Spleen (tissue), 11 donors: ENCODE measurements at regions not wholly inside any gene's neighbourhood (a gene's known extent, or its start where the extent isn't known, plus 50 kb on each side); places are given as distances from the start of the nearest gene placed in this dataset.

ENCODE experiments used
- DNase-seq: peaks from one replicate; pipeline ENCODE4 v3.0.0-alpha.2; 2020
- H3K27ac ChIP-seq, 8 donors: fragments of 200-600 bp; sonication (generic) in 7 of 8; 1 replicate in 4 of 8; 2 replicates in 4 of 8; pipeline versions ENCODE4 v1.5.0 to v1.8.0; 2016 to 2021; ENCODE audit warnings: inconsistent platforms in 4 of 8, mild to moderate bottlenecking in 4 of 8, moderate library complexity in 1 of 8
- H3K27me3 ChIP-seq, 7 donors: fragments of 200-600 bp; sonication (generic) in 6 of 7; replicated peaks in 1 of 7; 1 replicate in 4 of 7; 2 replicates in 3 of 7; pipeline versions ENCODE4 v1.5.0 to v1.8.0; 2016 to 2021; ENCODE audit warnings: inconsistent platforms in 3 of 7, mild to moderate bottlenecking in 1 of 7
- H3K36me3 ChIP-seq, 6 donors: fragments of 200-600 bp; sonication (generic) in 5 of 6; 1 replicate in 4 of 6; 2 replicates in 2 of 6; pipeline versions ENCODE4 v1.5.0 to v1.8.0; 2016 to 2021; ENCODE audit warnings: inconsistent platforms in 2 of 6
- H3K4me1 ChIP-seq, 6 donors: fragments of 200-600 bp; sonication (generic) in 5 of 6; 1 replicate in 3 of 6; 2 replicates in 3 of 6; pipeline versions ENCODE4 v1.5.0 to v1.8.0; 2016 to 2021; ENCODE audit warnings: inconsistent platforms in 3 of 6
- H3K4me3 ChIP-seq, 8 donors: fragments of 200-600 bp; sonication (generic) in 7 of 8; 1 replicate in 4 of 8; 2 replicates in 4 of 8; pipeline versions ENCODE4 v1.5.0 to v1.8.0; 2016 to 2021; ENCODE audit warnings: inconsistent platforms in 4 of 8, mild to moderate bottlenecking in 4 of 8, moderate library complexity in 2 of 8
- H3K9me3 ChIP-seq, 8 donors: fragments of 200-600 bp; sonication (generic) in 7 of 8; 1 replicate in 4 of 8; 2 replicates in 4 of 8; pipeline versions ENCODE4 v1.5.0 to v1.8.0; 2016 to 2021; ENCODE audit warnings: inconsistent platforms in 4 of 8
- CTCF ChIP-seq, 11 experiments: fragments of 200-600 bp in 7 of 11; fragments of 450-650 bp in 4 of 11; sonication (generic) in 4 of 11; IDR thresholded peaks in 8 of 11; conservative IDR thresholded peaks in 3 of 11; 1 replicate in 7 of 11; 2 replicates in 4 of 11; pipeline versions ENCODE4 v1.4.0 to v1.8.0; 2016 to 2021; ENCODE audit warnings: antibody characterized with exemption in 11 of 11, inconsistent platforms in 4 of 11, mild to moderate bottlenecking in 1 of 11
- POLR2A ChIP-seq, 3 donors: fragments of 450-650 bp; IDR thresholded peaks; one replicate each; pipeline ENCODE4 v1.5.1; 2017; ENCODE audit warnings: antibody characterized with exemption in 3 of 3, mild to moderate bottlenecking in 1 of 3
- POLR2AphosphoS5 ChIP-seq, 3 donors: sonication (generic); formaldehyde crosslinking; IDR thresholded peaks; one replicate each; pipeline ENCODE4 v1.5.1; 2017; ENCODE audit warnings: antibody characterized with exemption in 3 of 3
- WGBS, 5 donors: extraction: QIAGEN DNeasy Blood & Tissue Kit in 3 of 5; methylation state at CpG; one replicate each; pipeline versions ENCODE4 v1.1.5 to v1.1.7; 2013 to 2018; 5-methylcytosine and 5-hydroxymethylcytosine counted together
- intact Hi-C: fragments of 100-400 bp; cut with DNase I; formaldehyde crosslinking; loops from one replicate; pipeline ENCODE4 v1.15.0; 2023; ENCODE audit warnings: low total_unique reads
- donor health status: healthy with polysubstance abuse.
- donor health status: DM: no; HTN: no; CAD: no; lungs with moderate emphysema.
- donor health status: DM: no; HTN: no; CAD: no.
- donor health status: Bipolar disorder and iron deficiency.
- donor health status: healthy.
- donor health status: DM: no; HTN: no; CAD: no.
- donor health status: DM: yes; HTN: yes; CAD: no.

- no peak for DNase-seq
- Histone ChIP-seq H3K27me3 (peaks cover 0 to 73% (median 36%) of the 10 kb centered on the region in 7 donors), H3K36me3 (no peaks in the 10 kb centered on the region), H3K27ac (no peak overlapping the region), H3K9me3 (no peaks in the 10 kb centered on the region), H3K4me1 (peaks cover 6 to 19% (median 16%) of the 10 kb centered on the region in 6 donors), H3K4me3 (no peak overlapping the region)
- TF ChIP-seq CTCF (IDR thresholded peaks at IDR 0.05 in 8 of 11, conservative IDR thresholded peaks at IDR 0.05 in 3 of 11) (no peak), POLR2A (IDR thresholded peaks at IDR 0.05) (no peak), POLR2AphosphoS5 (IDR thresholded peaks at IDR 0.05) (no peak)
- WGBS, 5 donors: 64 to 88% (median 74%) methylated on average over 5 to 6 of the region's 6 CpGs
- intact Hi-C loops: no loop called here
Measured at GRCh38 chr11:119586181-119586580, 142.8 kb downstream of the NECTIN1 start.

GRCh38 chr11:119585043-119585781 lies 143.8 kb downstream of the NECTIN1 start:
- 11 to 17% (median 16%) methylated on average over 22 to 38 of the region's 38 CpGs for WGBS, 5 donors
- H3K4me3 ChIP-seq: peak overlapping the region in 6 of 8 donors; percentile 15 to 61 (median 30)
- H3K27ac ChIP-seq: no peak overlapping the region

GRCh38 chr11:119584193-119585042 lies 144.6 kb downstream of the NECTIN1 start:
- Histone ChIP-seq H3K27me3 (peaks cover 0 to 72% (median 36%) of the 10 kb centered on the region in 7 donors), H3K27ac (no peak overlapping the region), H3K9me3 (peaks cover 0 to 15% (median 0%) of the 10 kb centered on the region in 8 donors), H3K4me3 (peak overlapping the region in 7 of 8 donors; percentile 15 to 61 (median 27)), H3K36me3 (no peaks in the 10 kb centered on the region), H3K4me1 (peaks cover 6 to 19% (median 16%) of the 10 kb centered on the region in 6 donors)
- no peak for TF ChIP-seq CTCF (IDR thresholded peaks at IDR 0.05 in 8 of 11, conservative IDR thresholded peaks at IDR 0.05 in 3 of 11)
- TF ChIP-seq POLR2A (IDR thresholded peaks at IDR 0.05): no peak
- TF ChIP-seq POLR2AphosphoS5 (IDR thresholded peaks at IDR 0.05): no peak
- DNase-seq: no peak
- intact Hi-C loops: no loop called here
- WGBS, 5 donors: 0 to 2% (median 1%) methylated on average over 19 to 56 of the region's 56 CpGs

More at GRCh38 chr11:119585043-119585781, 143.8 kb downstream of the NECTIN1 start:
- TF ChIP-seq CTCF (IDR thresholded peaks at IDR 0.05 in 8 of 11, conservative IDR thresholded peaks at IDR 0.05 in 3 of 11) (no peak), POLR2A (IDR thresholded peaks at IDR 0.05) (no peak), POLR2AphosphoS5 (IDR thresholded peaks at IDR 0.05) (no peak)
- peaks cover 6 to 19% (median 16%) of the 10 kb centered on the region in 6 donors for H3K4me1 ChIP-seq
- peaks cover 0 to 7% (median 0%) of the 10 kb centered on the region in 8 donors for H3K9me3 ChIP-seq
- no peak for DNase-seq
- intact Hi-C loops: no loop called here
- H3K27me3 ChIP-seq: peaks cover 0 to 73% (median 36%) of the 10 kb centered on the region in 7 donors
- H3K36me3 ChIP-seq: no peaks in the 10 kb centered on the region
